Activated T-cell treated with anti-CD3 and anti-CD28 coated beads, Interleukin-2, amount 50 U/mL, for 24 hours (primary cell): ENCODE measurements at regions not wholly inside any gene's neighbourhood (a gene's known extent, or its start where the extent isn't known, plus 50 kb on each side); places are given as distances from the start of the nearest gene placed in this dataset.
A peak's percentile ranks its signal among the peaks of the same experiment; 100 is the strongest.

Experiments
- DNase-seq: peaks from one replicate; pipeline ENCODE4 v3.0.0-alpha.2; 2020
- H3K27ac Mint-ChIP-seq: 2 replicates; pipeline ENCODE4 v1.8.0; 2020; ENCODE audit warnings: mild to moderate bottlenecking, mixed read lengths
- H3K27me3 Mint-ChIP-seq: 2 replicates; pipeline ENCODE4 v1.8.0; 2020; ENCODE audit warnings: mixed read lengths
- H3K36me3 Mint-ChIP-seq: 2 replicates; pipeline ENCODE4 v1.8.0; 2020; ENCODE audit warnings: low read depth, mixed read lengths
- H3K4me1 Mint-ChIP-seq: 2 replicates; pipeline ENCODE4 v1.8.0; 2020; ENCODE audit warnings: low read depth, mixed read lengths
- H3K4me3 Mint-ChIP-seq: 2 replicates; pipeline ENCODE4 v1.8.0; 2020; ENCODE audit warnings: mild to moderate bottlenecking, moderate library complexity, mixed read lengths
- H3K9me3 Mint-ChIP-seq: 2 replicates; pipeline ENCODE4 v1.8.0; 2020; ENCODE audit warnings: mixed read lengths

DNA sequence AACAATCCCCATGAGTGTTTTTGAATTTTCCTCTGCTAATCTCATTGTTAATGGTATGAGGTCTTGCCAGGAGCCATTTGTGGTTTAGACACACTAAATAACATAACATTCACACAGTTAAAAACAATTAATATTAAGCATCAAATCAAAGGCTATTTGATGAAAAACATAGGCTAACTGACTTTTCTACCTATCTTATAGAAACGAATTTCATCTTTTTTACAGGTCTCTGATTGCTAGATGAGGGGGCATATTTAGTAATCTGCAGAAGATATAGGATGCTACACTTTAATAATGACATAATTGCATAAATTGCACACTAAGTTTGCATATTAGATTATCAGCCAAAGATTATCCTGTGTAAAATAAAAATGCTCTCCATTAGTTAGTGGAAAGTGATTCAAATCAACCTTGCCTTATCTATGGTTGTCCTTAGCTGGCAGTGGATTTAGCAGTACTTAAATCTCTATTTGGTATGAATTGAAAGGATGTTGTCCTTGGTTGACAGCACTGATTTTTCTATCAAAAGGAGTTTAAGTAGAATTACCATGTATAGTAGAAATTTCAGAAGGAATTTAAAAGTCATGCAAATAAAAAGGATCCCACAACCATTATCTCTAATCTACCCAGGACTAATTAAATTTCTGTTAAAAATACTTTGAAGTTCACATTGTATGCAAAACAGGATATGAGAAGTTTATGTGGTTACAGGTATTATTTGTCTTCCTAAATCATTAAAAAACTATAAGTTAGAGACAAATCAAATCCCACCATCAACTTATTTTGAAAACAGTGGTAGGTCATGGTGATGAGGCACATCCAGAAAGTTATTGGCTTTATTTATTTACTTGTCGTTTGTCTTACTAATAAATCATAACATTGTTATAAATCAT lies 50.6 kb upstream of the SPAG16 start:
- peaks cover 14% of the 10 kb centered on the region for H3K27me3 Mint-ChIP-seq
- H3K9me3 Mint-ChIP-seq, result no peaks in the 10 kb centered on the region
- peak overlapping the region; percentile 9 for H3K4me3 Mint-ChIP-seq
- peaks cover 30% of the 10 kb centered on the region for H3K4me1 Mint-ChIP-seq
- peak overlapping the region; percentile 73 for H3K27ac Mint-ChIP-seq
- H3K36me3 Mint-ChIP-seq, result no peaks in the 10 kb centered on the region
- no peak for DNase-seq
